ENCODE measurements at regions not wholly inside any gene's neighbourhood (a gene's known extent, or its start where the extent isn't known, plus 50 kb on each side); places are given as distances from the start of the nearest gene placed in this dataset.

- Histone ChIP-seq H3K9ac (ENCODE audit: low read length in 3 of 3) (no peak overlapping the region), H3K27me3 (ENCODE audit: control insufficient read depth, insufficient read depth, low read length) (no peaks in the 10 kb centered on the region), H3K4me3 (ENCODE audit: low read length in 3 of 3) (no peak overlapping the region), H3K36me3 (ENCODE audit: control insufficient read depth in 2 of 3, insufficient read depth in 3 of 3, low read length in 3 of 3) (no peaks in the 10 kb centered on the region), H3K4me1 (ENCODE audit: control insufficient read depth in 2 of 3, insufficient read depth in 2 of 3, low read depth in 1 of 3, low read length in 3 of 3) (no peaks in the 10 kb centered on the region), H3K27ac (ENCODE audit: low read depth in 2 of 2, low read length in 2 of 2) (no peak overlapping the region), H3K9me3 (ENCODE audit: control insufficient read depth in 2 of 3, insufficient read depth in 1 of 3, low read length in 3 of 3) (no peaks in the 10 kb centered on the region)
- intact Hi-C loops (cut with DNase I), result no loop called here
- no peak for DNase-seq
- TF ChIP-seq, protein P1, sequence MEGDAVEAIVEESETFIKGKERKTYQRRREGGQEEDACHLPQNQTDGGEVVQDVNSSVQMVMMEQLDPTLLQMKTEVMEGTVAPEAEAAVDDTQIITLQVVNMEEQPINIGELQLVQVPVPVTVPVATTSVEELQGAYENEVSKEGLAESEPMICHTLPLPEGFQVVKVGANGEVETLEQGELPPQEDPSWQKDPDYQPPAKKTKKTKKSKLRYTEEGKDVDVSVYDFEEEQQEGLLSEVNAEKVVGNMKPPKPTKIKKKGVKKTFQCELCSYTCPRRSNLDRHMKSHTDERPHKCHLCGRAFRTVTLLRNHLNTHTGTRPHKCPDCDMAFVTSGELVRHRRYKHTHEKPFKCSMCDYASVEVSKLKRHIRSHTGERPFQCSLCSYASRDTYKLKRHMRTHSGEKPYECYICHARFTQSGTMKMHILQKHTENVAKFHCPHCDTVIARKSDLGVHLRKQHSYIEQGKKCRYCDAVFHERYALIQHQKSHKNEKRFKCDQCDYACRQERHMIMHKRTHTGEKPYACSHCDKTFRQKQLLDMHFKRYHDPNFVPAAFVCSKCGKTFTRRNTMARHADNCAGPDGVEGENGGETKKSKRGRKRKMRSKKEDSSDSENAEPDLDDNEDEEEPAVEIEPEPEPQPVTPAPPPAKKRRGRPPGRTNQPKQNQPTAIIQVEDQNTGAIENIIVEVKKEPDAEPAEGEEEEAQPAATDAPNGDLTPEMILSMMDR (IDR thresholded peaks at IDR 0.05; ENCODE audit: borderline replicate concordance, extremely low read depth, insufficient read depth), result no peak
- FAIRE-seq, result no peak
These were observed 95.2 kb downstream of the APTX start for GRCh38 chr9:32906213-32906612.

DNA sequence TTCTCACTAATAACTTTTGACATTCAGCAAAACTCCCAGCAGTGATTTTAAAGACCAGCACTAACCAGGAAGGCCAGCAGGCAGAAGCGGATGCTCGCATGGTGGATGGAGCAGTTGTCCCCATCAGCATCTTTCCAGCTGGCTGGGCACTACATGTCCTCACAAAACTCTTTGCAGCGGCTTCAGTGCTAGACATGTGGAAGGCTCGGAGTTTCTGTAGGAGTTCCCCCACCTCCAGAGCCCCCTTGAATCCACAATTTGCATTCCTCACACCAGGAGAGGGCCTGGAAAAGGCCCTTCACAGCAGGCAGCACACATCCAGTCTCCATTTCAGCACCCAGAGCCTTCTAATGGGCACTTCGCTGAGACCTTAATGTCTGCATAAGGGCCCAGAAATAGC is 85.6 kb downstream of the APTX start:
- TF ChIP-seq, protein P1 (IDR thresholded peaks at IDR 0.05; ENCODE audit: borderline replicate concordance, extremely low read depth, insufficient read depth), result no peak
- intact Hi-C loops (cut with DNase I), result no loop called here
- Histone ChIP-seq H3K9ac (ENCODE audit: low read length in 3 of 3) (no peak overlapping the region), H3K9me3 (ENCODE audit: control insufficient read depth in 2 of 3, insufficient read depth in 1 of 3, low read length in 3 of 3) (no peaks in the 10 kb centered on the region), H3K27me3 (ENCODE audit: control insufficient read depth, insufficient read depth, low read length) (no peaks in the 10 kb centered on the region), H3K27ac (ENCODE audit: low read depth in 2 of 2, low read length in 2 of 2) (no peak overlapping the region), H3K36me3 (ENCODE audit: control insufficient read depth in 2 of 3, insufficient read depth in 3 of 3, low read length in 3 of 3) (no peaks in the 10 kb centered on the region), H3K4me3 (ENCODE audit: low read length in 3 of 3) (no peak overlapping the region), H3K4me1 (ENCODE audit: control insufficient read depth in 2 of 3, insufficient read depth in 2 of 3, low read depth in 1 of 3, low read length in 3 of 3) (no peaks in the 10 kb centered on the region)
- DNase-seq (no peak), FAIRE-seq (no peak)

GRCh38 chr9:32918628-32919027 is 82.8 kb downstream of the APTX start:
- Histone ChIP-seq H3K27me3 (ENCODE audit: control insufficient read depth, insufficient read depth, low read length) (no peaks in the 10 kb centered on the region), H3K4me3 (ENCODE audit: low read length in 3 of 3) (no peak overlapping the region), H3K27ac (ENCODE audit: low read depth in 2 of 2, low read length in 2 of 2) (no peak overlapping the region), H3K4me1 (ENCODE audit: control insufficient read depth in 2 of 3, insufficient read depth in 2 of 3, low read depth in 1 of 3, low read length in 3 of 3) (no peaks in the 10 kb centered on the region), H3K9ac (ENCODE audit: low read length in 3 of 3) (no peak overlapping the region), H3K9me3 (ENCODE audit: control insufficient read depth in 2 of 3, insufficient read depth in 1 of 3, low read length in 3 of 3) (no peaks in the 10 kb centered on the region), H3K36me3 (ENCODE audit: control insufficient read depth in 2 of 3, insufficient read depth in 3 of 3, low read length in 3 of 3) (no peaks in the 10 kb centered on the region)
- FAIRE-seq (no peak), DNase-seq (no peak)
- intact Hi-C loops (cut with DNase I), result no loop called here
- TF ChIP-seq, protein P1 (IDR thresholded peaks at IDR 0.05; ENCODE audit: borderline replicate concordance, extremely low read depth, insufficient read depth), result no peak
